IMR-90 (cell line): ENCODE measurements at regions not wholly inside any gene's neighbourhood (a gene's known extent, or its start where the extent isn't known, plus 50 kb on each side); places are given as distances from the start of the nearest gene placed in this dataset.
"Not testable (repeated sequence)": the region's sequence is repeated elsewhere in the genome, so short reads cannot be mapped to it uniquely, and the experiment has no call there.

Source experiments
- BHLHE40 ChIP-seq: fragments of 150-350 bp; IDR thresholded peaks from 2 replicates; pipeline ENCODE4 v1.6.1; 2016; ENCODE audit warnings: mild to moderate bottlenecking, low read depth, low read length
- CEBPB ChIP-seq: IDR thresholded peaks from 2 replicates; pipeline ENCODE4 v1.6.1; 2012; ENCODE audit warnings: low read depth, low read length, improper control_type of control experiment
- CHD1 ChIP-seq: IDR thresholded peaks from 2 replicates; pipeline ENCODE4 v1.6.1; 2012; ENCODE audit warnings: low read depth, low read length, improper control_type of control experiment
- FOS ChIP-seq: fragments of 150-350 bp; IDR thresholded peaks from 2 replicates; pipeline ENCODE4 v1.6.1; 2016; ENCODE audit warnings: low read depth, low read length
- MAFK ChIP-seq: IDR thresholded peaks from 2 replicates; pipeline ENCODE4 v1.6.1; 2012; ENCODE audit warnings: low read depth, low read length, improper control_type of control experiment
- MAZ ChIP-seq: IDR thresholded peaks from 2 replicates; pipeline ENCODE4 v1.6.1; 2012; ENCODE audit warnings: low read depth, mild to moderate bottlenecking, low read length, improper control_type of control experiment, moderate library complexity, borderline replicate concordance
- MXI1 ChIP-seq: IDR thresholded peaks from 2 replicates; pipeline ENCODE4 v1.6.1; 2012; ENCODE audit warnings: low read depth, mild to moderate bottlenecking, low read length, moderate library complexity, borderline replicate concordance
- POLR2A ChIP-seq: IDR thresholded peaks from 2 replicates; pipeline ENCODE4 v1.6.1; 2012; ENCODE audit warnings: mild to moderate bottlenecking, low read depth, low read length
- RAD21 ChIP-seq: IDR thresholded peaks from 2 replicates; pipeline ENCODE4 v1.6.1; 2012; ENCODE audit warnings: low read length, improper control_type of control experiment
- RCOR1 ChIP-seq: IDR thresholded peaks from 2 replicates; pipeline ENCODE4 v1.6.1; 2012; ENCODE audit warnings: mild to moderate bottlenecking, low read length, improper control_type of control experiment; ENCODE audit not compliant: insufficient replicate concordance
- RFX5 ChIP-seq: IDR thresholded peaks from 2 replicates; pipeline ENCODE4 v1.8.0; 2012; ENCODE audit warnings: low read depth, mild to moderate bottlenecking, low read length, moderate library complexity
- TF ChIP-seq, protein P1 (sequence below): conservative IDR thresholded peaks from 2 replicates; pipeline ENCODE4 v1.5.1; 2012; ENCODE audit warnings: mild to moderate bottlenecking, low read depth, low read length, improper control_type of control experiment
- TF ChIP-seq, protein P2 (sequence below): fragments of 150-350 bp; IDR thresholded peaks from 2 replicates; pipeline ENCODE4 v1.6.1; 2016; ENCODE audit warnings: low read depth, mild to moderate bottlenecking, low read length, moderate library complexity, borderline replicate concordance
- TF ChIP-seq, protein P3 (sequence below): fragments of 150-350 bp; IDR thresholded peaks from 2 replicates; pipeline ENCODE4 v1.6.1; 2017; ENCODE audit warnings: mild to moderate bottlenecking, antibody characterized with exemption, low read length, low read depth

- not testable (repeated sequence) for TF ChIP-seq MAFK, RCOR1, FOS, MAZ, POLR2A, RFX5, BHLHE40, MXI1, CHD1, CEBPB, RAD21
- TF ChIP-seq, protein P1, sequence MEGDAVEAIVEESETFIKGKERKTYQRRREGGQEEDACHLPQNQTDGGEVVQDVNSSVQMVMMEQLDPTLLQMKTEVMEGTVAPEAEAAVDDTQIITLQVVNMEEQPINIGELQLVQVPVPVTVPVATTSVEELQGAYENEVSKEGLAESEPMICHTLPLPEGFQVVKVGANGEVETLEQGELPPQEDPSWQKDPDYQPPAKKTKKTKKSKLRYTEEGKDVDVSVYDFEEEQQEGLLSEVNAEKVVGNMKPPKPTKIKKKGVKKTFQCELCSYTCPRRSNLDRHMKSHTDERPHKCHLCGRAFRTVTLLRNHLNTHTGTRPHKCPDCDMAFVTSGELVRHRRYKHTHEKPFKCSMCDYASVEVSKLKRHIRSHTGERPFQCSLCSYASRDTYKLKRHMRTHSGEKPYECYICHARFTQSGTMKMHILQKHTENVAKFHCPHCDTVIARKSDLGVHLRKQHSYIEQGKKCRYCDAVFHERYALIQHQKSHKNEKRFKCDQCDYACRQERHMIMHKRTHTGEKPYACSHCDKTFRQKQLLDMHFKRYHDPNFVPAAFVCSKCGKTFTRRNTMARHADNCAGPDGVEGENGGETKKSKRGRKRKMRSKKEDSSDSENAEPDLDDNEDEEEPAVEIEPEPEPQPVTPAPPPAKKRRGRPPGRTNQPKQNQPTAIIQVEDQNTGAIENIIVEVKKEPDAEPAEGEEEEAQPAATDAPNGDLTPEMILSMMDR = not testable (repeated sequence)
- TF ChIP-seq, protein P2, sequence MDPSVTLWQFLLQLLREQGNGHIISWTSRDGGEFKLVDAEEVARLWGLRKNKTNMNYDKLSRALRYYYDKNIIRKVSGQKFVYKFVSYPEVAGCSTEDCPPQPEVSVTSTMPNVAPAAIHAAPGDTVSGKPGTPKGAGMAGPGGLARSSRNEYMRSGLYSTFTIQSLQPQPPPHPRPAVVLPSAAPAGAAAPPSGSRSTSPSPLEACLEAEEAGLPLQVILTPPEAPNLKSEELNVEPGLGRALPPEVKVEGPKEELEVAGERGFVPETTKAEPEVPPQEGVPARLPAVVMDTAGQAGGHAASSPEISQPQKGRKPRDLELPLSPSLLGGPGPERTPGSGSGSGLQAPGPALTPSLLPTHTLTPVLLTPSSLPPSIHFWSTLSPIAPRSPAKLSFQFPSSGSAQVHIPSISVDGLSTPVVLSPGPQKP = not testable (repeated sequence)
- TF ChIP-seq, protein P3, sequence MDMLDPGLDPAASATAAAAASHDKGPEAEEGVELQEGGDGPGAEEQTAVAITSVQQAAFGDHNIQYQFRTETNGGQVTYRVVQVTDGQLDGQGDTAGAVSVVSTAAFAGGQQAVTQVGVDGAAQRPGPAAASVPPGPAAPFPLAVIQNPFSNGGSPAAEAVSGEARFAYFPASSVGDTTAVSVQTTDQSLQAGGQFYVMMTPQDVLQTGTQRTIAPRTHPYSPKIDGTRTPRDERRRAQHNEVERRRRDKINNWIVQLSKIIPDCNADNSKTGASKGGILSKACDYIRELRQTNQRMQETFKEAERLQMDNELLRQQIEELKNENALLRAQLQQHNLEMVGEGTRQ = not testable (repeated sequence)
Observed at GRCh38 chr5:100096328-100096727, 438.8 kb upstream of the FAM174A start.
